NOMO-1 (cell line): ENCODE measurements at regions not wholly inside any gene's neighbourhood (a gene's known extent, or its start where the extent isn't known, plus 50 kb on each side); places are given as distances from the start of the nearest gene placed in this dataset.
"Not testable (repeated sequence)": the region's sequence is repeated elsewhere in the genome, so short reads cannot be mapped to it uniquely, and the experiment has no call there.

Experiments
- DNase-seq, 2 experiments: peaks; one replicate each; lab custom pipeline; 2025; ENCODE audit not compliant: unreplicated experiment in 2 of 2; lab: John Stamatoyannopoulos, UW

- DNase-seq: no peak
Observed at GRCh38 chr5:58311526-58311925, 148.4 kb downstream of the PLK2 start.

- DNase-seq: not testable (repeated sequence)
Observed at GRCh38 chr5:58308384-58308783, 151.5 kb downstream of the PLK2 start.

DNA sequence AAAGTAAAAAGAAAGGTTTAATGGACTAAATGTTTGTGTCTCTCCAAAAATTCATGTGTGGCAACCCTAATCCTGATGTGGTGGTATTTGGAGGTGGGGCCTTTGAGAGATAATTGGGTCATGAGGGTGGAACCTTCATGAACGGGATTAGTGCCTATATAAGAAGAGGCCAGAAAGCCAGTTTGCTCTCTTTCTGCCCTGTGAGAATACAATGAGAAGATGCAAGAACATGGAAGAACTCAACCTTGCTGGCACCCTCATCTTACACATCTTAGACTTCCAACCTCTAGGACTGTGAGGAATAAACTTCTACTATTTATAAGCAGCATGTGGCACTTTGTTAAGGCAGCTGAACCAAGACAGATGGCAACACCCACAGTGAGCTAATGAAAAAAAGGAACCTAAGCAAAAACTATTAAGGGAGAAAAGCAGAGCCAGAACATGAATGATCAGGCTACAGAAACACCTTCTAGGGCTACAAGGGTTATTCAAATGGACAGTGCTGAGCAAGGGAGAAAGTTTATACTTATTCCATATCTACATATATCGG, 159.5 kb downstream of the PLK2 start:
- no peak for DNase-seq

DNA sequence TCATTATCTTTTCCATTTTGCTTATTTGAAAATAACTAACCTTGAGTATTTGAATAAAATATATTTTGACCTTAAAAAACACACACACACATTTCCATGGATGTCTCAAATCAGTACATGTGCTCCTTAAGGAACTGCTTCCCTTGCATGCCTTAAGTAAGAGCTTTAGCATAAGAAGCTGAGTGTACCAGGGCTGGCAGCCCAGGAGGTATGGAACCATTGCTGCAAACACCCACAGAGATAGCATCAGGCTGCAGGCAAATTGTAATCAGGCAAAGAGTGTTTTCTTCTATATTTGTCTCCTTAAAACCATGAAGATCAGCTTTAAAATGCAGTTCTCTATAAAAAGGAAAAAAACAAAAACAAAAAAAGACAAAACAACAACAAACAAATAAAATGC, 160.6 kb downstream of the PLK2 start:
- DNase-seq: no peak

- DNase-seq: peak in 1 of 2 experiments; percentile 7
Observed at GRCh38 chr5:58294598-58295305, 165.1 kb downstream of the PLK2 start.

- DNase-seq: not testable (repeated sequence)
Observed at GRCh38 chr5:58288275-58288674, 171.6 kb downstream of the PLK2 start.

- DNase-seq: no peak
Observed at GRCh38 chr5:58286741-58287140, 173.1 kb downstream of the PLK2 start.

GRCh38 chr5:58285900-58286299, 174.0 kb downstream of the PLK2 start:
- no peak for DNase-seq

DNA sequence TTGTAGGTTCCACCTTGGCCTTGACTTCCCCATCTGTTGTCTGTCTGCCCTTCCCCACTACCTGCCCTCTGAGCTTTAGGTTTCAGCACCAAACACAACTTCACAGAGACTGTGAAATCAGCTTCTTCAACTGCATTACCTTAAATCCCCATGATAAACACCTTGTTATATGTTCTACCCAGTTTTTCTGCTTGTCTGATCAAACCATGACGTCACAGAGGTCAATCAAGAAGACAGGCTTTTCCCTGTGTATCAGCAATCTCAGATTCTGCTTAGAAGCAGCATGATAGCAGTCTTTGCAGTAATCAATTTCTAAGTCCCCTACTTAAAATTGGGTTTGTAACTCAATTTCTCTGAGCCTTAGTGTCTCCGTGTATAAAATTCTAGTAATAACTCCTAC, 175.0 kb downstream of the PLK2 start:
- DNase-seq: no peak

DNA sequence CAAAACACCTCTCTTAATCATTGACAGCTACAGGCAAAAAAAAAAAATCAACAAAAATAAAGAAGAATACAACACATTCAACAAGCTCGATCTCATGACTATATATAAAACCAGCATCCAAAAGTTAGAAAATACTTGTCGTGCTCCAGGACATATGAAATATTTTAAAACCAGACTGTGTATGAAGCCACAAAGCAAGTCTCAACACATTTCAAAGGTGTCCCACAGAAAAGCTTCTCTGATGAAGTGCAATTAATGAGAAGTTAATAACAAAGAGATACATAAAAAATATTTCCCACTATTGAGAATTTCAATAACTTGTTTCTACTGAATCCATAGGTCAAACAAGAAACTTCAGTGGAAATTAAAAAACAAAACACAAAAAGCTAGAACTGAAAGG, 178.7 kb downstream of the PLK2 start:
- no peak for DNase-seq

DNA sequence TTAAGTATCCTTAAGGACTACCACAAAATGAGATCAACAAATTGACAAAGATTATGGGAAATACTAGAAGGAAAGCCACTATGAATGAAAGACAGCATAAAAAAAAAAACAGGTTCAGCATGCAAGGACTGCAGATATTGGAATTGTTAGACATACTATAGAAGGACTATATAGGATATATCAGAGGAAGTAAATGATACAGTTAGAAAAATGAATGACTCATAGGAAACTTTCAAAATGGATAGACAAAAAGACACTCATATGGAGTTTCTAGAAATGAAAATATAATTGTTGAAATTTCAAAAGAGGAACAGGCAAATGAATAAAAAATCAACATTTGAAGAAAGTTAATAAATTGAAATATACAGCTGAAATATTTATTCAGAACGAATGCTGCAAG, 180.6 kb downstream of the PLK2 start:
- DNase-seq: no peak

- DNase-seq: no peak
Observed at GRCh38 chr5:58276431-58276830, 183.5 kb downstream of the PLK2 start.

DNA sequence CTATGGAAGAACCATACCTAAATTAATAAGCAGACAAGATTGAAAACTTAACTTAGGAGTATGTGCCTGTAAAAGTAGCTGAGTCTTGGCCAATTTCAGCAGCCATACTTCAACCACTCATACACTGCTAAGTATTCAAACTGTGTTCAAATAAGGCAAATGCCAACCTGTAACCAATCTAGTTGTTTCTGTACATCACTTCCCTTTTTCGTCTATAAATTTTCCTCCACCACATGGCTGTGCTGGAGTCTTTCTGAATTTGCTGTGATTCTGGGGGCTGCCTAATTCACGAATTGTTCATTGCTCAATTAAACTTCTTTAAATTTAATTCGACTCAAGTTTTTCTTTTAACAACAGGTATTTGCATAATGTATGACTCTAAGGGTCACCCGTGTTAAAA, 184.4 kb downstream of the PLK2 start:
- DNase-seq: peak in 1 of 2 experiments; percentile 35

GRCh38 chr5:58274191-58274590, 185.7 kb downstream of the PLK2 start:
- no peak for DNase-seq

- no peak for DNase-seq
Observed at GRCh38 chr5:58273711-58274110, 186.2 kb downstream of the PLK2 start.

GRCh38 chr5:58268268-58268667, 191.6 kb downstream of the PLK2 start:
- DNase-seq: no peak

DNA sequence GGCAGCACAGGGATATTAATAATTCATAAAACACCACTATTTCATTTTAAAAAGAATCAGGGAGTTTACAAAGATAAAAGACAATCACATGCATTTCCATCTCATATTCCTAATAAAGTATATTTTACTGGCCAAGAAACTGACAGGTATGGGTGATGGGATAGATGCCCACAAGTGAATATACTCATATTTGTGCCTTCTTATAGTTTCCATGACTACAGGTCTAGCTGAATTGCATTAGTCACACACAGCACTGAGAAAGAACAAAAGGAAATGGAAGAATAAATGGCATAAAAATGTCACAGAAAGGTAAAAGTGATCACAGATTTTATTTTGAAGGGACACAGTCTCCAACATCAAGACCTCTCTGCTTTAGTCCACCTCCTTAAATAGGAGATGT, 193.5 kb downstream of the PLK2 start:
- no peak for DNase-seq

DNA sequence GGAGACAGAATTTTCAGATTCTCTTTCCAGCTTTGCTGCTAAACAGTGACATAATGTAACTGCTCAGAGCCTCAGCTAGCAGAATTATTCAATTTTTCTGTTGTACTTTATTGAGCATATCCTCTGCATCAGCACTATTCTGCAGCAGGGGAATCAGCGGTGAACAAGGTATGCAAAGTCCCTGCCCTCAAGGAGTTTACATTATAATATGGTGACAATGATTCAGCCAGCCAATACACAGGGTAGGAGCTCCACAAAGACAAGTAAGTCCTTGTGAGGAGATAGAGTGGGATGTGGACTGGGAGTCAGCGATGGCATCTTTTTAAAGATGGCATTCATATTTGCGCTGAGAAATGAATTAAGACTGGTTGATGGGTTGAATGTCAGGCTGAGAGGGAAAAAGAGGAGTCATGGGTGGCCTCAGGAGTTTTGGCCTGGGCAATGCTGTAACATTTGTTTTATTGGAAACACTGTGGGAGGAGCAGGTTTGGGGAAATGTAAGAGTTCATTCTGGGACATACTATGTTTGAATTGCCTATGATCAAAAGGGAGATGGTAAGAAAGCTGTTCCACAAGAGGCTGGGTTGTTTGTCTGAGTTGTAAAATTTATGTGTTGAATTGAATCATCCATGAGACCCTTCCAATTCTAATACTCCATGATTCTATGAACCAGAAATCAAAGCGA, 194.5 kb downstream of the PLK2 start:
- no peak for DNase-seq

DNA sequence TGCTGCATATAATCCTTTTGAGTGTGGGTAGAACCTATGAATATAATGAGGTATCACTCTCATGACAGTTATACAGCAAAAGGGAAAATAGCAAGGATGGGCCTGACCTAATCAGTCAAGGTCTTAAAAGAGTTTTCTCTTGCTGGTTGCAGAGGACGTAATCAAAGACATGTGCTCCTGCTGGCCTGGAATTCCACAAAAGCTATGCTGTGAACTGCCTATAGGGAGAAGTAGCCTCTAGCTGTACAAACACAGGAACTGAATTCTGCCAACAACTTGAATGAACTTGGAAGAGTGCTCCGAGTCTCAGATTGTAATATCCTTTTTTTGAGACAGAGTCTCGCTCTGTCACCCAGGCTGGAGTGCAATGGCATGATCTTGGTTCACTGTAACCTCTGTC, 195.6 kb downstream of the PLK2 start:
- no peak for DNase-seq

- DNase-seq: no peak
Observed at GRCh38 chr5:58263296-58263695, 196.6 kb downstream of the PLK2 start.

- no peak for DNase-seq
Observed at GRCh38 chr5:58262226-58262625, 197.7 kb downstream of the PLK2 start.

DNA sequence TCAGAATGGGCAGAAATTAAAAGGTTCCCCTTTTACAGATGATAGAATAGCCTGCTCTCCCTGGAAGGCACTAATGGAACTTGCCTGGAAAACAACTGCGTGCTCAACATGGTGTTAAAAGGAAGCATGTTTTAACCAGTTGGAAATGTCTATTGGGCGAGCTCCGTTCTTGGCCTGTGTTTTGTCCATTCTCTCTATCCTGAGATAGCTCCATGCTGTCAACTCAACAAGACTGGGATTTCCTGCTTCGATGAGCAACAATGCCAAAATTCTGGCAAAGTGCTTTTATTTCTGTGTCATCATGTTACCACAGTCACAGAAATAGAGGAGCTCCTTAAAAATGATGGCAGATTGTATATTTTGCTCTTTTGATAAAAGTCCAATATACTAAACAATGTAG, 198.3 kb downstream of the PLK2 start:
- no peak for DNase-seq
